ENCODE measurements at regions not wholly inside any gene's neighbourhood (a gene's known extent, or its start where the extent isn't known, plus 50 kb on each side); places are given as distances from the start of the nearest gene placed in this dataset.
"Not testable (repeated sequence)": the region's sequence is repeated elsewhere in the genome, so short reads cannot be mapped to it uniquely, and the experiment has no call there.

DNA sequence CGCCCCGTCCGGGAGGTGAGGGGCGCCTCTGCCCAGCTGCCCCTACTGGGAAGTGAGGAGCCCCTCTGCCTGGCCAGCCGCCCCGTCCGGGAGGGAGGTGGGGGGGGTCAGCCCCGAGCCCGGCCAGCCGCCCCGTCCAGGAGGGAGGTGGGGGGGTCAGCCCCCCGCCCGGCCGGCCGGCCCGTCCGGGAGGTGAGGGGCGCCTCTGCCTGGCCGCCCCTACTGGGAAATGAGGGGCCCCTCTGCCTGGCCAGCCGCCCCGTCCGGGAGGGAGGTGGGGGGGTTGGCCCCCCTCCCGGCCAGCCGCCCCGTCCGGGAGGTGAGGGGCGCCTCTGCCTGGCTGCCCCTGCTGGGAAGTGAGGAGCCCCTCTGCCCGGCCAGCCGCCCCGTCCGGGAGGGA is 57.2 kb upstream of the ZNF746 start:
- H3K27me3 ChIP-seq (ENCODE audit: control insufficient read depth, insufficient read depth, low read length); H3K4me3 ChIP-seq (ENCODE audit: low read length); H3K9ac ChIP-seq (ENCODE audit: low read length); H3K9me3 ChIP-seq (ENCODE audit: control insufficient read depth, low read depth, low read length); H3K27ac ChIP-seq (ENCODE audit: low read length); H3K4me1 ChIP-seq (ENCODE audit: control insufficient read depth, low read depth, low read length): not testable (repeated sequence)
- peaks cover 35% of the 10 kb centered on the region for H3K36me3 ChIP-seq (ENCODE audit: control insufficient read depth, low read depth, low read length)

DNA sequence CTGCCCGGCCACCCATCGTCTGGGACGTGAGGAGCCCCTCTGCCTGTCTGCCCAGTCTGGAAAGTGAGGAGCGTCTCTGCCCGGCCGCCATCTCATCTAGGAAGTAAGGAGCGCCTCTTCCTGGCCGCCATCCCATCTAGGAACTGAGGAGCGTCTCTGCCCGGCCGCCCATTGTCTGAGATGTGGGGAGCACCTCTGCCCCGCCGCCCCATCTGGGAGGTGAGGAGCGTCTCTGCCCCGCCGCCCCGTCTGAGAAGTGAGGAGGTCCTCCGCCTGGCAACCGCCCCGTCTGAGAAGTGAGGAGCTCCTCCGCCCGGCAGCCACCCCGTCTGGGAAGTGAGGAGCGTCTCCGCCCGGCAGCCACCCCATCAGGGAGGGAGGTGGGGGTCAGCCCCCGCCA is 56.4 kb upstream of the ZNF746 start:
- H3K36me3 ChIP-seq (ENCODE audit: control insufficient read depth, low read depth, low read length) = peaks cover 39% of the 10 kb centered on the region
- not testable (repeated sequence) for H3K27me3 ChIP-seq (ENCODE audit: control insufficient read depth, insufficient read depth, low read length); H3K4me1 ChIP-seq (ENCODE audit: control insufficient read depth, low read depth, low read length); H3K9me3 ChIP-seq (ENCODE audit: control insufficient read depth, low read depth, low read length); H3K27ac ChIP-seq (ENCODE audit: low read length); H3K4me3 ChIP-seq (ENCODE audit: low read length); H3K9ac ChIP-seq (ENCODE audit: low read length)

DNA sequence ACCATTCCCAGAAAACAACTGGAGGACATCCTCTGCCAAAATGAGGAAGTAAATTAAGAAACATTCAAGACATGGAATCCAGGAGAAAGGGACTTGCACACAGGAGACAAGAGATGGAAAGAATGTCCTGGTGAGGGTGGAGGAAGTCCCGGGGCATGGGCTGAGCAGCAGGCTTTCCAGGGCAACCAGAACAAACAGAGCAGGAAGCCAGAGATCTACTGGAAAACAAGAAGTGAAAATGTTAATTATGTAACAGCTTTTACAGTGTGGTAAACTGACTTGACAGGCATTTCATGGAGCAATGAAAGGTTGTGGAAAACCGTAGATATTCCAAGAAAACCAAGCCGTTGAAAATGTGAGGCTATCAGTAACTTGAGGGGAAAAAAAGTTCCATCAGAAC is 55.2 kb upstream of the ZNF746 start:
- Histone ChIP-seq H3K4me3 (ENCODE audit: low read length) (no peak overlapping the region), H3K4me1 (ENCODE audit: control insufficient read depth, low read depth, low read length) (no peaks in the 10 kb centered on the region), H3K36me3 (ENCODE audit: control insufficient read depth, low read depth, low read length) (peaks cover 39% of the 10 kb centered on the region), H3K27me3 (ENCODE audit: control insufficient read depth, insufficient read depth, low read length) (no peaks in the 10 kb centered on the region), H3K9ac (ENCODE audit: low read length) (no peak overlapping the region), H3K9me3 (ENCODE audit: control insufficient read depth, low read depth, low read length) (no peaks in the 10 kb centered on the region), H3K27ac (ENCODE audit: low read length) (no peak overlapping the region)
